NCI-H2171 (cell line): ENCODE measurements at regions not wholly inside any gene's neighbourhood (a gene's known extent, or its start where the extent isn't known, plus 50 kb on each side); places are given as distances from the start of the nearest gene placed in this dataset.
"Not testable (repeated sequence)": the region's sequence is repeated elsewhere in the genome, so short reads cannot be mapped to it uniquely, and the experiment has no call there.

Source experiments
- DNase-seq: peaks from one replicate; lab custom pipeline; 2025; lab: John Stamatoyannopoulos, UW

DNA sequence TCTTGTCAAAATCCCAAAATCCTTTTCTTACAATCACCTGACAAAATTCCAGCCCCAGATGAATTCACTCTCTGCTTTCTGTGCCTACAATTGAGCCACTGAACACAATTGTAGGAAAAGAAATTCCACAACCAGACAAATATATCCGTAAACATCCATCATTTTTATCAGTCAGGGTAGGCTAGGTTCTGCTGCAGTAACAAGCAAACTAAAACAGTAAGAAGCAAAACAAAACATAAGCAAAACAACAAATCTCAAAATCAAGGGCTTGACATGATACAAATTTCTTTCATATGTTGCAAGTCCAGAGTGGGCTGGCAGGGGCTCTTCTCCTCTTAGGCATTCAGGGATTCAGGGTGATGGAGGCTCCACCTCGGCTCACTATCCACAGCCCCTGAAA, 114.2 kb upstream of the MAN2A1 start:
- DNase-seq = no peak

DNA sequence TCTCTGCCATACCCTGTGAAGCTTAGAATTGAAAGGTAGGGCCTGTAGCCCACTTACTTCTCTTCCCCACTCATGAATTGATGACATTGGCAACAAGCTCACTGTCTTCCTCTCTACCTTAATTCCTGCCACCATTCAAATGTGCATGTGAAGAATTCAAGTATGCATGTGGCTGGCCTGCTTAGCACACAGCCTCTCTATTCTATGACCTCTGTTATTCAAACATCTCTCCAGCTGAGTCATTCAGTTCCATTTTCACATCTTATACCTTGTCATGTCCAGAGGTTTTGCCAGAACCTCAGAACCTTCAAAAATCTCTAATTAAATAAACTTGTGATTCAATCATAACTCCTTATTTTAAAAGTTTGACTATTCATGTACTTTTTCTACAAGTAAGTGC, 114.7 kb upstream of the MAN2A1 start:
- no peak for DNase-seq

DNA sequence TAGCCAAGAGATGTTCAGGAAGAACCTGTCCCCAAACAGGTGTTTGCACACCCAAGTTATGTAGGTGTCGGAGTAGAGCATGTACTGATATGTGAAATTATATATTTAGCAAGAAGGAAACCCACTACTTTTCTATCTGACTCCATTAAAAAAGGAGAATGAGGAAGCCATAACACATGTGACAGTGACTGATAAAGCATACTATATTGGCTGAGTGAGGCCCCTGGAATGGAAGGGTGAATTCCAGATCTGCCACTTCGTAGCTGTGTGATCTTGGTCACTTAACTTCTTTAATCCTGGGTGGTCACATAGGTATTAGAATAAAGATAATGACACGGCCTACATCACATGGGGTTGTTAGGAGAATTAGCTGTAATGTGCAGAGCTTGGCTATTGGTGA, 116.0 kb upstream of the MAN2A1 start:
- DNase-seq = no peak

DNA sequence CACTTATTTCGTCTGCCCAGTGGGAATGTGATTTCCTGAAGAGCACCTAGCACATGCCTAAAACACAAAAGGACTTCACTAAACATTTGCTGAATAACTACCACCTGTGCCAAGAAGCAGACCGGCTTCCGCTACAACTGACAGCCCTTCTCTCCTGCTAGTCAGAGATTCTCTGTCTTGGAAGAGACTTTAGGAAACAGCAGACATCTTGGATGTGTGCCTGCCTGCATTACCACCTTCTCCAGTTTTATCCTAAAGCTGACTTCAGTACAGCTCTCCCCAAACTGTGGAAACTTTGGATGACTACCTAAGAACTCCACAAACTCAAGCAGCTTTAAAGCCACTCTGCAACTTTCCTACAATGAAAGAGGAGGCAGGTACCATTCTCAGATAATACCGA, 116.5 kb upstream of the MAN2A1 start:
- DNase-seq = no peak

DNA sequence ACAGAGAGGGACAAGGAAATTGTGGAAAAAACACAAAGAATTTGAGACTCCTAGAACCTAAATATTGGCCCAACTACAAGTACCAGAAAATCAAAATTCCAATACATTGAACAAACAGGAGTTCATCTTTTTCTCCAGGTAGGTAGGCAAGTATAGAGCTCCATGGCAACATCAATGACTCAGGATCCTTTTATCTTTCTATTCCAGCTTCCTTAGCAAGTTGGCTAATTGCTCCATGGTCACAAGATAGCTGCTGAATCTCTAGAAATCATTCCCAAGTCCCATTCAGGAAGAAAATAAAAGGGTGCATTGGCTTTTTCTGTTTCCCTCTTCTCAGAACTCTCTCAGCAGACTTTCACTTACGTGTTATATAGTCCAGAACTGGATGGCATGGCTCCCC, 117.9 kb upstream of the MAN2A1 start:
- DNase-seq = no peak

DNA sequence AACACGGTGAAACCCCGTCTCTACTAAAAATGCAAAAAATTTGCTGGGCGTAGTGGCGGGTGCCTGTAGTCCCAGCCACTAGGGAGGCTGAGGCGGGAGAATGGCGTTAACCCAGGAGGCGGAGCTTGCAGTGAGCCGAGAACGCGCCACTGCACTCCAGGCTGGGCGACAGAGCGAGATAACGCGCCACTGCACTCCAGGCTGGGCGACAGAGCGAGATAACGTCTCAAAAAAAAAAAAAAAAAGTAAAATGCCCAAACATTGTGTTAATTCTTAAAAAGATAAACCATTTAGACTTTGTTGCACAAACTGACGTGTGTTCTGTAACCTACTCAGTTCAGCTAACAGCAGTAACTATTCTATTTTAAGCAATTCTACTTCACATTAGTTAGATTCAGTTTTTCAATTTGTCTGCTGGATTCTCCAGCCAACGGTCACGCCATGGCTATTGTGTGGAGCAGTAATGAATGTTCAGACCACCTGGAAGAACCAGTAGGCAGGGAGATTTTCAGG, 119.3 kb upstream of the MAN2A1 start:
- no peak for DNase-seq

DNA sequence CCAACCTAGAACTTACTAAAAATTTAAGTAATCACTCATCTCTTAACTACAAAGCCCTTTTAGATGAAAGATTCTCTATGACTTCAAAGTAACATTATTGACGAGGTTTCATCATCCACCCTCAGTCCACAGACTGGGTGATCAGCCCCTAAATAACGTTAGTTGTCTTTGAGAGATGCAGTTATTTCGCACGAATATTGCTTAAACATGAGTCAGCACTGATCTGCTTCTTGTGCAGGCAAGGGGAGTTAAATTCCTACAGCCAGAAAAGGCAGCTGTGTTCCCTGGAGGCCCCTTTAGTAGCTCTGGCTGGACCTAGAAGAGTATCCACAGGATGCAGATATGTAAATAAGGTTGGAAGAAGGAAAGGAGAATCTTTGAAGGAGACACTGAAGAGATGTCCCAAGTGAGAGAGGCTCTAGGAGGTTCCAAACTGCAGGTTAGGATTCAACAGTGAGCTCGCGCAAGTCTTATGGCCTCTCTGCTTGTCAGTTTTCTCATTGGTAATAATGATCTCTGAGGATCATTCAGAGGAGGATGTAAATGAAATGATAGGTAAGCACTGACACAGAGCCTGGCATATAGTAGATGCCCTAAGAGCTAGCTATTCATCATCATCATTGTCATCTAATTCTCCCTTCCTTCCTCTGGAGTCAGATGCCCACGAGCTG, 122.2 kb upstream of the MAN2A1 start:
- no peak for DNase-seq

DNA sequence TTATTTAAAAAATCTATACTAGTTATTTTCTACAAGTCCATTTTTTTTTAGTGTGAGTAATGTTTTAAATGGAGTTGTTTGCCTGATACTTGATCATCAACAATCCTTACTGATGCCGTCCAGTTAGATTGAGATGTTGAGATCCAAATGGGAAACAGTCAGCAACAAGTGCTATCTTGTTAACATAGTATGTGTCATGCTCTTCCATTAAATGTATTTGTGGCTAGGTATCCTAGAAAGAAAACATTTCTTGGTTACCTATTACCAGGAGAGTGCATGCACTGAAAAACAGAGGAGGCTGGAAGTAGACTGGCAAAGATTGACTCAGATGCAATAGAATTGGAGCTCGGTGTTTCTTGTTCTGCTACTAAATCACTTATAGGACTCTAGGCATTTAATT, 123.4 kb upstream of the MAN2A1 start:
- no peak for DNase-seq

DNA sequence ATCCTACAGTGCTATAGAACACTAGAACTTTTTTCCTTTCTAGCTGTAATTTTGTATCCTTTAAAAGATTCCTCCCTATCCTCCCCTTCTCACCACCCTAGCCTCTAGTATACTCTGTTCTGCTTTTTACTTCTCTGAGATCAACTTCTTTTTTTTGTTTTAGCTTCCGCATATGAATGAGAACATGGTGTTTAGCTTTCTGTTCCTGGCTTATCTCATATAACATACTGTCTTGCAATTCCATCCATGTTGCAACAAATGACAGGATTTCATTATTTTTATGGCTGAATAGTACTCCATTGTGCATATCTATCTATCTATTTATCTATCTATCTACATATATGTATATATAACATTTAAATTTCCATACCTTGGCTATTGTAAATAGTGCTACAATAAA, 126.0 kb upstream of the MAN2A1 start:
- no peak for DNase-seq

DNA sequence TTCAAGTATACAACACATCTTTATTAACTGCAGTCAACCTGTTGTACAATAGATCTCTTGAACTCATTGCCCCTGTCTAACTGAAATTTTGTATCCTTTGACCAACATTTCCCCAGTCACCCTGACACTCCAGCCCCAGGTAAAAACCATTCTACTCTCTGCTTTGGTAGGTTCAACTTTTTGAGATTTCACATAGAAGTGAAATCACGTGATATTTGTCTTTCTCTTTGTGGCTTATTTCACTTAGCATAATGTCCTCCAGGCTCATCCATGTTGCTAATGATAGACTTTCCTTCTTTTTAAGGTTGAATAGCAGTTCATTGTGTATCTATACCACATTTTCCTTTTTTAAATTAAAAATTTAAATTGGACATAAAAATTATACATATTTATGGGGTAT, 126.5 kb upstream of the MAN2A1 start:
- DNase-seq = no peak

DNA sequence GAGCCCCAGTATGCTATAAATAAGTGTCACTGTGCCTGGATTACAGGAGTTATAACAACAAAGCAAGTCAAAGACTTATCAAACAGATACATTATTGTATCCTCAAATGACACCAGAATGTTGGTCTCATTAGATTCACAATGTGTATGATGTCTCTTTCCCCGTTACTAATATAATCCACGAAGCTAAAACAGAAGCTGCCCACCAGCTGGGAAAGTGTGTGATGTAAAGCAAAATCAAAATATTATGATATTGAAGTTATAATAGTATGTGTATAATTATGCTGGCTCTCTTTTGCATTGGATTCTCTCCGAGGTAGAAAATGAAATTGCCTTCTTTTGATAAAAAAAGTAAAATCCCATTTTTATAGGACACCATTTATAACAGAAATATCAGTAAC, 127.3 kb upstream of the MAN2A1 start:
- DNase-seq = no peak

DNA sequence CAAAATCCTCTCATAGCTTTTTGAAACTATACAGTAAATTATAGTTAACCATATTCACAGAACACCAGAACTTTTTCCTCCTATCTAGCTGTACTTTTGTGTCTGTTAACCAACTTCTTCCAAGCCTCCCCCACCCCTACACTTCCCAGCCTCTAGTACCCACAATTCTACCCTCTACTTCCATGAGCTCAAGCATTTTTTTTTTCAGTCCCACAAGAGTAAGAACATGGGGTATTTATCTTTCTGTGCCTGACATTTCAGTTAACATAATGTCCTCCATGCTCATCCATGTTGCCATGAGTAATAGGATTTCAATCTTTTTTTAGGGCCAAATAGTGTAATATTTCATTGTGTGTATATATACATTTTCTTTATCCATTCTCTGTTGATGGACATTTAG, 128.3 kb upstream of the MAN2A1 start:
- DNase-seq = no peak

DNA sequence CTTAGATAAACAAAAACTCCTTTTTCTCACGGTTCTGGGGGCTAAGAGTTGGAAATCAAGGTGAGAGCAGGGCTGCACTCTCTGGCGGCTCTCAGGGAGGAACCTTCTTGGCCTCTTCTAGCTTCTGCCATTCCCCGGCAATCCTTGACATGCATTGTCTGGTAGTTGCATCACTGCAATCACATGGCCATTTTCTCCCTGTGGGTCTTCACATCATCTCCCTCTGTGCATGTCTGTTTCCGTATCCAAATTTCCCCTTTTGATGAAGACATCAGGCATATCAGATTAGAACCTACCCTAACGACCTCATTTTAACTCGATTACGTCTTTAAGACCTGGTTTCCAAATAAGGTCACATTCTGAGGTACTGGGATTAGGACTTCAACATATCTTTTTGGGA, 129.2 kb upstream of the MAN2A1 start:
- DNase-seq = no peak

DNA sequence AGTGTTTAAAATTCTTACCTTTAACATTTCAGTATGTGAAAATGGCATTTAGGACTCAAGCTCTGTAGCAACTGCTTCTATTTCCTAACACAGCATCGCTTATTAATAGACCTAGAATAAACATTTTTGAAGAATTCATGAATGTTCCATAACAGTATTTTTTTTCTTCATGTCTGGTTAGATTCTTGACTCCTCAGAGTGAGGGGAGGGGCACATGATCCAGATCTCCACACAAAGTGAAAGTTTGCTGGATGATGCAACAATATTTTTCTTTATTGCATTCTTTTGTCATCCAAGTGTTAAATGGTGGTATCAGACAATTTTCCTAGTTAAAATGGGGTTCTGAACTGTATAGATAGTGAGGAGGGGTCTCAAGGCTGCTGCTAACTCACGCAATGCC, 130.8 kb upstream of the MAN2A1 start:
- no peak for DNase-seq

DNA sequence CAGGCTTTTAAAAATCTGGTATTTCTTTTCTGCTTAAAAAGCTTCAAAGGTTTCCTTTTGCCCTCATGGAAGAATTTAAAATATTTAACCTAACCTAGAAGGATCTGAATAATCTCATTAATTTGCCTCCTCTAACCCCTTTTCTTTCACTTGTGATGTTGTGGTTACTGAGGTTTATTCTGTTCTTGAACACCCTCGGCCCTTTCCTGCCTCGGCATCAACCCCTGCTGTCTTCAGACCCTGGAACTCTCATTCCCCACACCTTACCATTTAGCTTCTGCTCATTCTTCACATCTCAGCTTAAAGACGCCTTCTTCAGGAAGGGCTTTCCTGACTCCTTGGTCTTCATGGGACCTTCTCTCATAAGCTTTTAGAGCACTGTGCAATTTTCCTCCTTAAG, 131.4 kb upstream of the MAN2A1 start:
- no peak for DNase-seq

DNA sequence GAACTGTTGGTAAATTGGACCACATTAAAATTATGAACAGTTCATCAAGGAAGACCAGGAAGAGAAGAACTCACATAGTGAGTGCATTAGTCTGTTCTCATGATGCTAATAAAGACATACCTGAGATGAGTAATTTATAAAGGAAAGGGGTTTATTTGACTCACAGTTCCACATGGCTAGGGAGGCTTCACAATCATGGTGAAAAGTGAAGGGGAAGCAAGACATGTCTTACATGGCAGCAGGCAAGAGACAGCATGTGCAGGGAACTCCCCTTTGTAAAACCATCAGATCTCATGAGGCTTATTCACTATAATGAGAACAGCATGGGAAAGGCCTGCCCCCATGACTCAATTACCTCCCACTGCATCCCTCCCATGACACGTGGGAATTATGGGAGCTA, 135.9 kb upstream of the MAN2A1 start:
- no peak for DNase-seq

DNA sequence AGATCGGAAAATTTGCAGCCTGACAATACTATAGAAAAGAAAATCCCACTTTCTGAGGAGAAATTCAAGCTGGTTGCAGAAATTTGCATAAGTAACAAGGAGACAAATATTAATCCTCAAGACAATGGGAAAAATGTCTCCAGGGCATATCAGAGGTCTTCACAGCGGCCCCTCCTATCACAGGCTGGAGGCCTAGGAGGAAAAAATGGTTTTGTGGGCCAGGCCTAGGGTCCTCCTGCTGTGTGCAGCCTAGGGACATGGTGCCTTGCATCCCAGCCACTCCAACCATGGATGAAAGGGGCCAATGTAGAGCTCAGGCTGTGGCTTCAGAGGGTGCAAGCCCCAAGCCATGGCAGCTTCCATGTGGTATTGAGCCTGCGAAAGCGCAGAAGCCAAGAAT, 138.5 kb upstream of the MAN2A1 start:
- DNase-seq = not testable (repeated sequence)

DNA sequence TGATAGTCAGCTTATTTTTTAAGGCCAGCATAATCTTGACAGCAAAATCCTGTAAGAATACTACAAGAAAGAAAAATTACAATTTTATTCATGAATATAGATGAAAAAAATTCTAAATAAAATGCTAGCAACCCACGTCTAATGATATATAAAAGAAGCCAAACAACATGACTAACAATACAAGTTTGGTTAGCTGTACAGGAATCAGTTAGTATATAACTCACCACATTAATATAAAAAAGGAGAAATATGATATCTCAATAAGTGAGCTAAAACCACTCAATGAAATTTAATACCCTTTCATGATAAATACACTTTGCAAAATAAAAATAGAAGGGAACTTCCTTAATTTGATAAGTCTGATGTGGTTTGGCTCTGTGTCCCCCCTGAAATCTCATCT, 139.7 kb upstream of the MAN2A1 start:
- no peak for DNase-seq

DNA sequence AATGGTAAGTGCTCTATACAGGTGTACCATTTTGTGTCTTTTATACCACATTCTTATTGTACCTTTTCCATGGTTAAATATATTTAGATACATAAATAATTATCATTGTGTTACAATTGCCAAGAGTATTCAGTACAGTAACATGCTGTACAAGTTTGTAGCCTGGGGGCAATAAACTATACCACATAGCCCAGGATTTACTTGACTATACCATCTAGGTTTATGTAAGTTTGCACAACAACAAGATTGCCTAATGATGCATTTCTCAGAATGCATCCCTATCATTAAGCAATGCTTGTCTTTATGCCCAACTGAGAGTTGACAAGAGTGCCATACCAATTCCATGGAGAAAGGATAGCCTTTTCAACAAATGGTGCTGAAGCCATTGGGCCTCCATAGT, 136.7 kb upstream of the PJA2 start:
- no peak for DNase-seq

DNA sequence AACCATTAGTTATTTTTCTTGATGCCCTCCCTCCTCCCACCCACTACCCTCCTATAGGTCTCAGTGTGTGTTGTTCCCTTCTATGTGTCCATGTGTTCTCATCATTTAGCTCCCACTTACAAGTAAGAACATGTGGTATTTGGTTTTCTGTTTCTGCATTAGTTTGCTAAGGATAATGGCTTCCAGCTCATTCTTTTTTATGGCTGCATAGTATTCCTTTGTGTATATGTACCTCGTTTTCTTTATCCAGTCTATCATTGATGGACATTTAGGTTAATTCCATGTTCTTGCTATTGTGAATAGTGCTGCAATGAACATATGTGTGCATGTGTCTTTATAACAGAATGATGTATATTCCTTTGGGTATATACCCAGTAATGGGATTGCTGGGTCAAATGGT, 135.1 kb upstream of the PJA2 start:
- not testable (repeated sequence) for DNase-seq

DNA sequence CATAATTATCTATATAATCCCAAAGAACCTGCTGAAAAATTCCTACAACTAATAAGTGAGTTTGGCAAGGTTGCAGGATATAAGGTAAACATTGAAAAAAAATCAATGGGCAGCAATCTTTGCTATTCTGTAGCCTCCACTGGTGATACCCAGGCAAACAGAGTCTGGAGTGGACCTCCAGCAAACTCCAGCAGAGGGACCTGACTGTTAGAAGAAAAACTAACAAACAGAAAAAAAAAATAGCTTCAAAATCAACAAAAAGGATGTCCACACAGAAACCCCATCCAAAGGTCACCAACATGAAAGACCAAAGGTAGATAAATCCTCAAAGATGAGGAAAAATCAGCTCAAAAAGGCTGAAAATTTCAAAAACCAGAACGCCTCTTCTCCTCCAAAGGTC, 128.9 kb upstream of the PJA2 start:
- DNase-seq = not testable (repeated sequence)

DNA sequence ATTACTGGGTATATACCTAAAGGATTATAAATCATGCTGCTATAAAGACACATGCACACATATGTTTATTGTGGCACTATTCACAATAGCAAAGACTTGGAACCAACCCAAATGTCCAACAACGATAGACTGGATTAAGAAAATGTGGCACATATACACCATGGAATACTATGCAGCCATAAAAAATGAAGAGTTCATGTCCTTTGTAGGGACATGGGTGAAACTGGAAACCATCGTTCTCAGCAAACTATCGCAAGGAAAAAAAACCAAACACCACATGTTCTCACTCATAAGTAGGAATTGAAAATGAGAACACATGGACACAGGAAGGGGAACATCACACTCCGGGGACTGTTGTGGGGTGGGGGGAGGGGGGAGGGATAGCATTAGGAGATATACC, 125.3 kb upstream of the PJA2 start:
- DNase-seq = not testable (repeated sequence)

DNA sequence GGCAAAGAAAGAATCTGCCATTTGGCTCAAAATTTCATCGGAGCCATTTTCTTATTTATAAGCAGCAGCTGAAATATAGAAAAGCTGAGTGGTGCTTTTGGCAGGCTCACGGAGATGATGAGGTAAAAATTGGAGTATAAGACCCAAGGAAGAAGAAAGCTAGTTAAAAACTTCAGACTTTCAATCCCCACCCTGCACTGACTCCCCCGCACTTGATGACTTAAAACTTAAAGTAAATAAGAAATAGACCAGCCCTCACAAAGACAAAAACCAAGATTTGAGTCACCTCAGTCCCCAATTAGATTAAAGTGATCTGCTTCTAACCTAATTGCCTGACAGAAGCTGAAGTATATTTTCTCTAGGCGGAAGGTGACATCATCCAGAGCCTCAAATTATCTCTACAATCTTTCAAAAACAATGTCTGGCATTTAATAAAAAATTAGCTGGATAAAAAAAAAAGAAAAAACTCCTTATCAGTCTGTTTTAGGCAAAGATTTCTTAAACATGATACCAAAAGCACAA, 124.0 kb upstream of the PJA2 start:
- no peak for DNase-seq

DNA sequence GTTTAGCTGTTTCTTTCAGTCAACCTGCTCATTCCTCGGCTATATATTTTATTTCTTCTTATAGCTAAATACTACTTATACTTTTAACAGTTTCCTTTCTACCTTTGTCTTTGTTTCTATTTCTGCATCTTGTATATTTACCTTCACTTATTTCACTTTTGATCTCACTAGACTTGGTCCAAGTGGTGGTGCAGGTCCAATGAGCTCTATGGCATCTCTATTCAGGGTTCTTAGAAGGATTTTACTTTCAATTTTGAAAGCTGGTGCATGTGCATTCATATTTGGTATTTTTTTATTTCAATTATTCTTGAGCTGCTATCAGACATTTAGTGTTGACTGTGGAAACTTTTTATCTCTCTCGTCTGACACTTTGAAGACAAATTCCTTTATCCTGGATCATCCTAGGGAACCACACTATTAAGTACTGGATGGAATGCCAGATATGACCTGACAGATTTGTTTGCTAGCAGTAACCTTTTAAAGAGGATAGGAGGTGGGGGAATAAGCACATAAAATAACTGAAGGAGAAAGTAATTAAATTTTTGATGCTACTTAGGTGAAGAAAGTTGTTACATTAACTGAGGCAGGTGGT, 123.1 kb upstream of the PJA2 start:
- no peak for DNase-seq
